ENCODE measurements at regions not wholly inside any gene's neighbourhood (a gene's known extent, or its start where the extent isn't known, plus 50 kb on each side); places are given as distances from the start of the nearest gene placed in this dataset.

- no peak for TF ChIP-seq EZH2 (IDR thresholded peaks at IDR 0.05; ENCODE audit: insufficient read depth, low read length)
- TF ChIP-seq, protein P1, sequence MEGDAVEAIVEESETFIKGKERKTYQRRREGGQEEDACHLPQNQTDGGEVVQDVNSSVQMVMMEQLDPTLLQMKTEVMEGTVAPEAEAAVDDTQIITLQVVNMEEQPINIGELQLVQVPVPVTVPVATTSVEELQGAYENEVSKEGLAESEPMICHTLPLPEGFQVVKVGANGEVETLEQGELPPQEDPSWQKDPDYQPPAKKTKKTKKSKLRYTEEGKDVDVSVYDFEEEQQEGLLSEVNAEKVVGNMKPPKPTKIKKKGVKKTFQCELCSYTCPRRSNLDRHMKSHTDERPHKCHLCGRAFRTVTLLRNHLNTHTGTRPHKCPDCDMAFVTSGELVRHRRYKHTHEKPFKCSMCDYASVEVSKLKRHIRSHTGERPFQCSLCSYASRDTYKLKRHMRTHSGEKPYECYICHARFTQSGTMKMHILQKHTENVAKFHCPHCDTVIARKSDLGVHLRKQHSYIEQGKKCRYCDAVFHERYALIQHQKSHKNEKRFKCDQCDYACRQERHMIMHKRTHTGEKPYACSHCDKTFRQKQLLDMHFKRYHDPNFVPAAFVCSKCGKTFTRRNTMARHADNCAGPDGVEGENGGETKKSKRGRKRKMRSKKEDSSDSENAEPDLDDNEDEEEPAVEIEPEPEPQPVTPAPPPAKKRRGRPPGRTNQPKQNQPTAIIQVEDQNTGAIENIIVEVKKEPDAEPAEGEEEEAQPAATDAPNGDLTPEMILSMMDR (IDR thresholded peaks at IDR 0.05; ENCODE audit: insufficient read depth, low read depth, low read length), result no peak
These were observed 54.4 kb upstream of the WNT7A start for GRCh38 chr3:13934315-13934714.

Measured in astrocyte (in vitro differentiated cells and primary cell).